Choroid plexus epithelial cell (primary cell): ENCODE measurements at regions not wholly inside any gene's neighbourhood (a gene's known extent, or its start where the extent isn't known, plus 50 kb on each side); places are given as distances from the start of the nearest gene placed in this dataset.

Source experiments
- DNase-seq: peaks from one replicate; pipeline ENCODE4 v3.0.0-alpha.2; 2010; ENCODE audit warnings: low read depth
- H3K4me3 ChIP-seq: 2 replicates; pipeline ENCODE4 v1.5.1; 2011; ENCODE audit warnings: low read depth, mild to moderate bottlenecking, control low read depth, low read length, moderate library complexity
- CTCF ChIP-seq: conservative IDR thresholded peaks from 2 replicates; pipeline ENCODE4 v1.5.1; 2011; ENCODE audit warnings: low read depth, mild to moderate bottlenecking, control low read depth, inconsistent platforms, low read length, moderate library complexity

DNA sequence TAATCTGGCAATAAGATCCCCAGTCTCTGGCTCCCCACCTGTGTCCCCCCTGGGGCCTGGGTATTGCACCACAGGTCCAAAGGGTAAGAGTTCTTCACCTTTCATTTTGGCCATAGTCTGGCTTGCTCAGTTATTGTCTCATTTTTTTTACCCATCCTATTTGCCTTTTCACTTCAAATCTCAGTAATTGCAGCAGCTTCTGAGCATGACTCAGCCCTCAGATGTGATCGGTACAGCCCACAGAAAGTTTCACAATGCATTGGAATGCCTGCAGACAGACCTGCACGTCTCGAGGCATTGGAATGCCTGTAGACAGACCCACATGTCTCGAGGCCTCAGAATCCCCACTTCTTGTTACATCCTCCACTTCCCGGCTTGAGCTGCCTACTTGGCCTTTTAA is 173.6 kb downstream of the NUFIP1 start:
- DNase-seq: peak; percentile 99
- TF ChIP-seq CTCF: no peak
- H3K4me3 ChIP-seq: no peak overlapping the region

DNA sequence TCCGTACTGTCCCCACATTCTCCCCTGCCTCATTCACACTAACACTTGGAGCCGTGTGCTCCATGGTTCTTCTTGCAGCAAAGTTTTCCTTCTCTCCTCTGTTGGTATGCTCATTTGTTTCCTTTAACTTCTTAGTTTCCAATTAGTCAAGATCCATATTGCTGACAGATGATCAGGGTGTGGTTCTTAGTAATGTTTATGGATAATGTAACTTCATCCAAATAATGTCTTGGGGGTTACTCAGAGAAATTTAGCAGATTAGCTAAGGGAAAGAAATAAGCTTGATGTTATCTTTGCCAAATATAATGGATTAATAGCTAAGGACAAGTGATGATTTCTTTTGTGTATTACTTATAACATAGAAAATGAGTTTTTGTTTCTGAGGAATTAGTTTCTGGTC is 174.4 kb downstream of the NUFIP1 start:
- TF ChIP-seq CTCF: no peak
- DNase-seq: no peak
- H3K4me3 ChIP-seq: no peak overlapping the region

DNA sequence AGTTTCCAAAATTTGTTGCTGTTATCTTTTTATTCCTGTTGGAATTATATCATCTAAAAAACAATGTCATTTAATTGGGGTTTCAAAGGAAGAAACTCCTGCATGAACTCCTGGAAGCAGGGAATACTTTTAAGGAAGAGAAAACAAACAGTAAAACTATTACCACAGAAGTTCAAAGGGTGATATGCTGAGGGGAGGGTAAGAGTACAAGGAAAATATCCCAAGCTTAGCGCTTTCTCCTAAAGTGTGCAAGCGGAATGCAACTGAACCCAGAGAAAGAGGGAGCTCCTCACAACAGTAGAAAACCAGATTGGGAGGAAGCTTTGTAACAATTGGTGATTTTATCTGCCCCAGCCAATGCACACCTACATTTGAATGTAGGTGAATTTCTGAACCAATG is 175.1 kb downstream of the NUFIP1 start:
- TF ChIP-seq CTCF: no peak
- H3K4me3 ChIP-seq: no peak overlapping the region
- DNase-seq: no peak

GRCh38 chr13:44812818-44813217 is 176.5 kb downstream of the NUFIP1 start:
- peak; percentile 49 for DNase-seq
- H3K4me3 ChIP-seq: no peak overlapping the region
- no peak for TF ChIP-seq CTCF

- H3K4me3 ChIP-seq: no peak overlapping the region
- peak; percentile 53 for DNase-seq
- TF ChIP-seq CTCF: no peak
These were observed 179.0 kb downstream of the NUFIP1 start for GRCh38 chr13:44810061-44810840.

GRCh38 chr13:44809190-44809589 is 180.1 kb downstream of the NUFIP1 start:
- H3K4me3 ChIP-seq: no peak overlapping the region
- no peak for TF ChIP-seq CTCF
- no peak for DNase-seq

DNA sequence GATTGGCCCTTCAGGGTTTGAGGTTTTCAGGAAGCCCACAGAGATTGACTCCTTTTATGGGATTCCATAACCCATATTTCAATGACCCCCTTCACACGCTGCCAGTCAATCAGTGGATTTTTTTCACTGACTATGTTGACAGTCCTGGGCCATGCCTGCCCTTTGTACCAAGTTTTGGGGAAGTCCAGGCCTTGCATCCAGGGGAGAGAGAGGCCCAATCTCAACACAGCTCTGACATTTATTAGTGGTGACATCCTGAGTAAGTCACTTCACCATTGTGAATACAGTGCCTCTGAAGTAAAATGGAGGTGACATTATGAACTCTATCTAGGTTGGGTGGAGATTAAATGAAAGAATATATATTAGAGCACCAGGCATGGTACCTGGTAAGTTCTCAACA is 181.1 kb downstream of the NUFIP1 start:
- DNase-seq: no peak
- H3K4me3 ChIP-seq: no peak overlapping the region
- TF ChIP-seq CTCF: no peak
